NCI-H524 (cell line): ENCODE measurements at regions not wholly inside any gene's neighbourhood (a gene's known extent, or its start where the extent isn't known, plus 50 kb on each side); places are given as distances from the start of the nearest gene placed in this dataset.

Experiments used
- DNase-seq, 2 experiments: peaks; one replicate each; lab custom pipeline; 2025; lab: John Stamatoyannopoulos, UW

GRCh38 chr17:79399610-79400144, 211.2 kb downstream of the RBFOX3 start:
- no peak for DNase-seq

DNA sequence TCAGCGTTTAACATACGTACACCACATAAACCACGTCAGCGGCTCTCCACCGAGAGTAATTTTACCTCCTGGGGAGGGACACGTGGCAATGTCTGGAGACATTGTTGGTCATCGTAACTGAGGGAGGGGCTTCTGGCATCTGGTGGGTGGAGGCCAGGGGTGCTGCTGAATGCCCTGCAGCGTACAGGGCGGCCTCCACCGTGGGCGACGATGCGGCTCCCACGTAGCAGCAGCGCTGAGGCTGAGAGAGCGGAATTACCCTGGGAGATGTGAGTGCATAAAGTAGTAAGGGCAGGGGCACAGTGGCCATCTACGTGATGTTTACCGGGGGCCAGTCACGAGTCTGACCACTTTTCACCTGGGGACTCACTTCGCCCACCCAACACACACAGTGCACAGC, 212.4 kb downstream of the RBFOX3 start:
- DNase-seq: no peak

DNA sequence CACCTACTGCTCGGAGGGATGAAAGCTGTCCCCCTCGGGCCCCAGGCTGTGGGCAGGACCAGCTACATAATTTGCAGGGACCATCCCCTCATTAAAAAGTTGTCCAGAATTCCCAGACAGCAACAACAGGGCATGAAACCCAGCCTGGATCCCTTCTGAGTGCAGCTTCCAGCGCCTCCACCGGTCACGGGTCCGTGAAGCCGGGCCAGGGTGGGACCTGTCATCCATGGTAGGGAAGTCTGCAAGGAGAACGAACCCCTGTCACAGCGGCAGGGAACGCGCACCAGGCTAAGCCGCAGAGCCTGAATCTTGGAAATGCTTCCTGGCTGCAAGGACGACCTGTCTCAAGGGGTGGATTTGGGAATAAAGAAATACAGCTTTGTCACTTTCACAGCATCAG, 214.2 kb downstream of the RBFOX3 start:
- no peak for DNase-seq

DNA sequence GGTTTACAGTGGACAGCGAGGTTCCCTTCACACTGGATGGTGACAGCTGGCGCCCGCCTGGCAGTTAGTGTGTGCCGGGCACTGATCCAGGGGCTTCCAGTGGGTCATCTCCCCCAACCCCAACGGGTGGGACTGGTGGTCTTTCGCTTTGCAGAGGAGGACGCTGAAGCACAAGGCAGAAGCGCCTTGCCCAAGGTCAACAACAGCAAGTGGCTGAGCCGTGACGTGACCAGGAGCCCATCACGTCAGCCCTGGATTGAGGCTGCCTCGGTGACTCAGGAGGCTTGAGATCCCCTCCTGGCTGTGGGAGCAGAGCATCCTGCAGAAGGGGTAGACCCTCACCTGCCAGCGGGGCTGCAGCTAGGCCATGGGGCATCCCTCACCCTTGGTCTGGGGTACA, 215.3 kb downstream of the RBFOX3 start:
- no peak for DNase-seq

GRCh38 chr17:79395066-79395465, 215.8 kb downstream of the RBFOX3 start:
- DNase-seq: peak in 1 of 2 experiments; percentile 73

- peak; percentile 76 to 90 for DNase-seq
Observed at GRCh38 chr17:79393358-79394052, 217.3 kb downstream of the RBFOX3 start.

DNA sequence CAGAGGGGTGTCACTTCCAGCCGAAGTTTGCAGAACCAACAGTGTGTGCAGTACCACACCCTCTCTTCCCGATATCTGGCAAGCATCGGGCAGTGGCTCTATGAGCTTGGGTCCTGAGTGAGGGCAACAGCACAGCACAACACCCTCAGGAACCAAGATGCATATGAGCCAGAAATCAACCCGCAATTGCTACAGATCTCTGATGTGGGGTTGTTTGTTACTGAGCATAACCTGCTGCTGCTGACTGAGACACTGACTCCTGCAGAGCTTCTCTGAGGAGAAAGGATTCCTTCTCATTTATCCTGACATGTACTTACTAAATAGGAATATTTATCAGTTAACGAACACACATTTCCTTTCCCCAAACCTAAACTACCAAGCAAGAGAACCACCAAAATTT, 218.3 kb downstream of the RBFOX3 start:
- no peak for DNase-seq

GRCh38 chr17:79391376-79392233, 219.2 kb downstream of the RBFOX3 start:
- peak; percentile 60 to 91 for DNase-seq

GRCh38 chr17:79389896-79390295, 221.0 kb downstream of the RBFOX3 start:
- no peak for DNase-seq

DNA sequence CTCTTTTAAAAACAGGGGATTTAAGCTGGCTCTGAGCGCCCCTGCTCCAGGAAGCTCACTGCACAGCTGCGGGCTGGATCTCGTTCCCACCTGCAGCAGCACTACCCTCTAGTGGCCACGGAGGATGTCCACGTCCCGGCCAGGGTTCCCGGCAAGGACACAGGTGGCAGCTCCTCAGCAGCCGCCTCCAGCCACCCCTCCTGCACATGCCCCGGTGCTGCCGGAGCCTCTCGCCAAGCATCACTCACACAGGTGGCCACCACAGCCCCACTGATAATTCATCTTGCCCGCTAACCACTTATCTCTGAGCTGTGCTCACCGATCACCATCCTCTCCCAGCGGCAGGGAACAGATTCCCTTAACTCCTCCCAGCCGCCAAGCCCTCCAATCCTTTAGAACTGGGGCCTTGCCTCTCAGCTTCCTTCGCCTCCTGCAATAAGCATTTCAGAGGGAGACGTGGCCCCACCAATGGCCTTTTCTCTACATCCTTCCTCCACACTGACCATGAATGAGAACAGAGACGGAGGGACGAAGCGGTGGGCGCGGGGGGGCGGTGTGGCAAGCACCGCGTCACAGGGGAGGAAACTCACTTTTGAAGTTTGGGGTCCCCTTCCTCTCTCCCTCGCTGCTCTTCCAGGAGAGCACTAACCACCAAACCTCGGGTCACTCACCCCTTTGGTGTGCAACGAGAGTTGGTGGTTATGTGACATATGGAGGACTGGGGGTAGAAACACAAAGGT, 222.1 kb downstream of the RBFOX3 start:
- DNase-seq: peak; percentile 89 to 95

GRCh38 chr17:79387783-79388182, 223.1 kb downstream of the RBFOX3 start:
- no peak for DNase-seq

DNA sequence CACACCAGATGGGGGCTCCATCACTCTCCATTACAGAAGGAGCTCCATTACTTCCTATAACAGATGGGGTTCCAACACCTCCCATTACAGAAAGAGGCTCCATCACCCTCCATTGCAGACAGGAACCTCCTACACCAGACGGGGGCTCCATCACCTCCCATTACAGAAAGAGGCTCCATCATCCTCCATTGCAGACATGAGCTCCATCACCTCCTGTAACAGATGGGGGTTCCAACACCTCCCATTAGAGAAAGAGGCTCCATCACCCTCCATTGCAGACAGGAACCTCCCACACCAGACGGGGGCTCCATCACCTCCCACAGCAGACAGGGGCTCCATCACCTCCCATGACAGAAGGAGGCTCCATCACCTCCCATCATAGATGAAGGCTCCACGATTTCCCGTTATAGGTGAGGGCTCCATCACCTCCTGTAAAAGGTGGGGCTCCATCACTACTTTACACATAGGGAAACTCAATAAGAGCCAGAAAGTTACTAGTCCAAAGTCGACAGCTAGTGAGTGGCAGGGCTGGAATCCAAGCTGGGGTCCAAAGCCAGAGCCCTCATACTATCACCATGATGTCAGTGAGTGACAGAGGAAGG, 224.8 kb downstream of the RBFOX3 start:
- no peak for DNase-seq

DNA sequence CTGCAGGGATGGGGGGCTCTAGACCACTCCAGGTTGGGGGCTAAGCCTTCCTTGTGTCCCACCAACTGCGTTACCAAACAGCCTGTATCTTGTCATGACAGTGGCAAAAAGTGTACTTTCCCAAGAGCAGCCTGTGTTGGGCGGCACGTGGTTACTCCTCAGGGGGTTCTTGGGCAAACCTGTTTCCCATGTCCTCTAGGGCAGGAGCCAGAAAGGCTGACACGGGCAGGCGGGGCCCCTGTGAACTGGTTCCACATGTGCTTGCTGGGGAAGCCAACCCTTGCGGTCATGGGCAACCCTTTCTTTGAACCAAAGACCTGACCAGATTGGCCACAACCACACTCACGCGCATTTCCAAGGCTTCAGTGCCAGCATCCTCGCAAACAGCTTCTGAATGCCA, 228.5 kb downstream of the RBFOX3 start:
- no peak for DNase-seq

DNA sequence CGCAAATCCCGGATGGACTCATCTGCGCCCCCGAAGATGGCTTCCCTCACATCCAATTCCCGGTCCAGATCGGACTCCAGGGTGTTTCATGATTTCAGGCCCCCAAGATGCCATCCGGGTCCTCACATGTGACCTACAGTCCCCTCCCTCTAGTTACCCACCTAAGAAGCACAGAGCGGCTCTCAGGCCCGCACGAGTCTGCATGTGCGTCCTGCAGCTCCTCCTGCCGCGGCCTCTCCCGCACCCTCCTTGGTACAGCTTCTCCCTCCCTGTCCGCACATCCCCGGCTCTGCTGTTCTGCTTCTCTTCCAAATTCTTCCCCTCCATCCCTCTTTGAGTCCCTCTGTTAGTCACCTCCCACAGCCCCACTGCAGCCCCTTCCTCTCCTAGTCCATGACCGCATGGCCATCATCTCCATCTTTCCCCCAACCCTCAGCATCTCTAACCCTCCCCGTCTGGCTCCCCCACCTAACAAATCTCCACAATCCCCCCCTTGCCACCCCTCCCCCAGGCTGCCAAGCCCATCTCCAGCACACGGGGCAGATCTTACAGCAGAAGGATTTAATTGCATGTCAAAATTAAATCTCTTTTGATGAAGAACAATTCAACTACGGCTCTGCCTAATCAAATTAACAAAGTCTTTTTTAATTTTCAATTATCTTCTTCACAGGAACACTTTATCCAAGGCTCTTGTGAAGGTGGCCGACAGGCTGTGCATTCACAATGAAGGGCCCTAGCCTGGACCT, 231.0 kb downstream of the RBFOX3 start:
- no peak for DNase-seq

GRCh38 chr17:79377230-79377786, 233.5 kb downstream of the RBFOX3 start:
- no peak for DNase-seq

DNA sequence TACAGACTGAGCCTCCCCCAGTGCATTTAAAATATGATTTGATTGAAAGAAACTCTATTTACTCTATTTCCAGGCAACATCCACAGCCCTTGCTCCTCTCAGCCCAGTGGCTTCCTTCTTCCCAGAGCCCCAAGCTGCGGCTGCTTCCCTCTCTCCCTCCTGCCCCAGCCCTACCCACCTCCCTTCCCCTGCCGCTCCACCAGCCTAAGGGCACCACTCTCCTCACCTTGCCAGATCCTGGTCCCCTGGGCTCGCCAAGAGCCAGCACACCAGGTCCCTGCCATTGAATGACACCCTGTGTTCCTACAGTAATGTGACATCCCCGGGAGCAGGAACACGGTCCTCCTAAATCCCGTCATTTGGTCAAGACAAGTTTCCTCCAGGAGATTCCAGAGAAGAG, 236.0 kb downstream of the RBFOX3 start:
- no peak for DNase-seq

GRCh38 chr17:79374087-79374689, 236.7 kb downstream of the RBFOX3 start:
- no peak for DNase-seq

DNA sequence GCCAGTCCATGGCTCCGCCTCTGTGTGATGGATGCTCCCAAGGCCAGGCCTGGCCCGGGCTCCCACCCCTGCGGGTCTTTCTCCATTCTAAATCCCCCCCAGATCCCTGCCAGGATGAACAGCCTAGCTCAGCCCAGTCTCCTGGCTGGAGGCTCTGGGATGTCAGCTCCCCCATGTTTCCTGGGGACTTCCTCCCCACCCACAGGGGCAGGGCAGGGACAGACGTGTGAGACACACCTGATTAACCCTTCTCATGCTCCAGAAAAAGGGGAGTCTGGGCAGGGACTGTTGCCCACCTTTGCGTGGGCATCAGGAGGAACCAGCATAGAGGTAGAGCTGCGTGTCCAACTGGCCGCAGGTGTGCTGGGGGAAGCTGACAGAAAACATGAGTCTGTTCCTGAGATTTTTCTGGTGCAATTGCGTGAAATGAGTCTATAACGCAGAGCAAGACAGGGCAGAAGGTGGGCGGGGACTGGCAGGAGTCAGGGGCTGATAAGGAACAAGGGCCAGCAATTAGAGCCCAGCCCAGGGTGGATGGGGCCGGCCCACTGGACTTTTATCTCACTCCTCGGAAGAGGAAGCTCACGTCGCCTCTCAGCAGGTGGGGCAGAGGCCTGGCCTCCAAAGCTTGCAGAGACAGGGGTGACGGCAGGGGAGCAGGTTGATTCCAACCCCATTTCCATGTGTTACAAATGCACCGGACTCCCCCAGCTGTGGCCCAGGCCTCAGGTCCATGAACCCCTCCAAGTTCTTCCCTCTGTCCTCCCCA, 238.2 kb downstream of the RBFOX3 start:
- no peak for DNase-seq

DNA sequence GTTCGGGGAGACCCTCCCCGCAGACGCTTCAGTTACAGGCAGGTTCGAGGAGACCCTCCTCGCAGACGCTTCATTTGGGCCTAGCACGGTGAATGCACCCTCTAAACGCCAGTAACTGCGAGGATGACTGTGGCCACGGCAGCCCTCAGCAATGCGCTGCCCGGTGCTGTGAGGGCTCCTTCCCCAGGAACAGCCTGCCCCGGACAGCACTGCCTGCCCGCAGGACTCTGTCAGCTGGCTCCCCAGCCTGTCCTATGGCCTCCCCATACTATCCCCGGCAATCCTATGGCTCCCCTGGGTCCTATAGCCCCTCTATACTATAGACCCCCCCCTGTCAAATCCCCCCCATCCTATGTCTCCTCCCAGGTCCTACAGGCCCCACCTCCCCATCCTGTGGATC, 238.9 kb downstream of the RBFOX3 start:
- no peak for DNase-seq

DNA sequence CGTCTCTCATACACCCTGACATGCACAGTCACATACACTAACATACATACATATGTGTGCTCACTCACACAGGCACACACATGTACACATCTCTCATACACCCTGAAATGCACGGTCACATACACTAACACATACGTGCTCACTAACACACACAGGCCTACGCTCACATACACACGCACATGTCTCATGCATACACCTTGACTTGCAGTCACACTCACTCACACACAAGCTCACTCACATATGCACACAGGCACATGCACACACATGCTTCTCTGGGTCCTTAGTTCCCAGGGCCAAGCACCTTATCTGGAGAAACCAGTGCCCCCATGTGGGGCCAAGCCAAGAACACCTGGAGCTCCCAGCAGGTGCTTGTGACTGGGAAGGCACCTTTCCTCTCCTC, 240.3 kb downstream of the RBFOX3 start:
- DNase-seq: no peak
